HuH-7 (cell line): ENCODE measurements at regions not wholly inside any gene's neighbourhood (a gene's known extent, or its start where the extent isn't known, plus 50 kb on each side); places are given as distances from the start of the nearest gene placed in this dataset.
"Not testable (repeated sequence)": the region's sequence is repeated elsewhere in the genome, so short reads cannot be mapped to it uniquely, and the experiment has no call there.

ENCODE experiments used
- DNase-seq: peaks from one replicate; pipeline ENCODE4 v3.0.0; 2011; ENCODE audit warnings: low spot score

GRCh38 chr9:30972654-30973053, 1411.8 kb upstream of the ACO1 start:
- DNase-seq = no peak

GRCh38 chr9:30977965-30978364, 1406.5 kb upstream of the ACO1 start:
- no peak for DNase-seq

- DNase-seq = no peak
Measured at GRCh38 chr9:30982301-30982700, 1402.1 kb upstream of the ACO1 start.

- DNase-seq = no peak
Measured at GRCh38 chr9:30995956-30996738, 1388.3 kb upstream of the ACO1 start.

- no peak for DNase-seq
Measured at GRCh38 chr9:30996761-30997160, 1387.7 kb upstream of the ACO1 start.

GRCh38 chr9:30997291-30997690, 1387.2 kb upstream of the ACO1 start:
- no peak for DNase-seq

GRCh38 chr9:31005086-31005665, 1379.3 kb upstream of the ACO1 start:
- no peak for DNase-seq

GRCh38 chr9:31013371-31013770, 1371.1 kb upstream of the ACO1 start:
- DNase-seq = no peak

GRCh38 chr9:31023847-31024246, 1360.6 kb upstream of the ACO1 start:
- no peak for DNase-seq

- DNase-seq = no peak
Measured at GRCh38 chr9:31027678-31028077, 1356.8 kb upstream of the ACO1 start.

- no peak for DNase-seq
Measured at GRCh38 chr9:31028137-31028536, 1356.3 kb upstream of the ACO1 start.

- no peak for DNase-seq
Measured at GRCh38 chr9:31030741-31031202, 1353.7 kb upstream of the ACO1 start.

- no peak for DNase-seq
Measured at GRCh38 chr9:31032206-31032605, 1352.2 kb upstream of the ACO1 start.

- DNase-seq = no peak
Measured at GRCh38 chr9:31034311-31034710, 1350.1 kb upstream of the ACO1 start.

- DNase-seq = no peak
Measured at GRCh38 chr9:31040564-31040963, 1343.9 kb upstream of the ACO1 start.

GRCh38 chr9:31045810-31046209, 1338.6 kb upstream of the ACO1 start:
- DNase-seq = no peak

GRCh38 chr9:31061592-31061991, 1322.9 kb upstream of the ACO1 start:
- not testable (repeated sequence) for DNase-seq

- DNase-seq = no peak
Measured at GRCh38 chr9:31065691-31066090, 1318.8 kb upstream of the ACO1 start.

GRCh38 chr9:31067418-31067817, 1317.0 kb upstream of the ACO1 start:
- no peak for DNase-seq

- no peak for DNase-seq
Measured at GRCh38 chr9:31071606-31072286, 1312.7 kb upstream of the ACO1 start.

GRCh38 chr9:31078175-31078574, 1306.3 kb upstream of the ACO1 start:
- no peak for DNase-seq

GRCh38 chr9:31084350-31084749, 1300.1 kb upstream of the ACO1 start:
- no peak for DNase-seq

GRCh38 chr9:31089549-31090221, 1294.8 kb upstream of the ACO1 start:
- DNase-seq = no peak
